HEK293 (cell line): ENCODE measurements at regions not wholly inside any gene's neighbourhood (a gene's known extent, or its start where the extent isn't known, plus 50 kb on each side); places are given as distances from the start of the nearest gene placed in this dataset.

Source experiments
- KLF9 ChIP-seq: fragments of 450-650 bp; formaldehyde crosslinking; IDR thresholded peaks from 2 replicates; pipeline ENCODE4 v1.5.1; 2016; ENCODE audit warnings: missing biosample characterization, missing genetic modification characterization, low read depth
- ZEB2 ChIP-seq: fragments of 450-650 bp; formaldehyde crosslinking; IDR thresholded peaks from 2 replicates; pipeline ENCODE4 v1.5.1; 2016; ENCODE audit warnings: missing biosample characterization, missing genetic modification characterization
- ZNF133 ChIP-seq: fragments of 450-650 bp; formaldehyde crosslinking; IDR thresholded peaks from 2 replicates; pipeline ENCODE4 v1.5.1; 2016; ENCODE audit warnings: missing biosample characterization, missing genetic modification characterization
- ZSCAN16 ChIP-seq: fragments of 450-650 bp; formaldehyde crosslinking; IDR thresholded peaks from 2 replicates; pipeline ENCODE4 v1.5.1; 2016; ENCODE audit warnings: missing biosample characterization, missing genetic modification characterization
- TF ChIP-seq, protein P1 (sequence below): fragments of 450-650 bp; formaldehyde crosslinking; IDR thresholded peaks from 2 replicates; pipeline ENCODE4 v1.5.1; 2016; ENCODE audit warnings: missing biosample characterization, missing genetic modification characterization

DNA sequence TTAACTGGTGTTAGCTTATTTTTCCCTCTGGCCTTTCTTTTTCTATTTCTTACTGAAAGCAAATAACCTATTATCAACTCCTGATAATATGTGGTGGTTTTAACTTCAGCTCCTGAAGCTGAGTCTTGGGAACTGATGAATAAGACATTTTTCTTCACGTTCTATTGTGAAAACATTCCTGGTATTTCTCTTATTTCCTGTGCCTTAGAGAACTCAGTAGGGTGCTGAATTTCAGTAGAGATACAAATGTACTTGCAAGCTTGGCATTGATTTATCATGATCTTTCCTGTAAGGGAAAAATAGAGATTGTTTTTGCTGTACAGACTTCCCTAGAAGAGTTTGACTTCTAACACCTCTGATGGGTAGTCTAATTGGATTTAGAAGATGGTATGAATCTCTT lies 52.8 kb upstream of the DCC start:
- TF ChIP-seq ZEB2 (tag by site-specific recombination) (no peak), ZSCAN16 (tag by site-specific recombination) (no peak), ZNF133 (tag by site-specific recombination) (no peak), KLF9 (tag by site-specific recombination) (no peak)
- TF ChIP-seq, protein P1, sequence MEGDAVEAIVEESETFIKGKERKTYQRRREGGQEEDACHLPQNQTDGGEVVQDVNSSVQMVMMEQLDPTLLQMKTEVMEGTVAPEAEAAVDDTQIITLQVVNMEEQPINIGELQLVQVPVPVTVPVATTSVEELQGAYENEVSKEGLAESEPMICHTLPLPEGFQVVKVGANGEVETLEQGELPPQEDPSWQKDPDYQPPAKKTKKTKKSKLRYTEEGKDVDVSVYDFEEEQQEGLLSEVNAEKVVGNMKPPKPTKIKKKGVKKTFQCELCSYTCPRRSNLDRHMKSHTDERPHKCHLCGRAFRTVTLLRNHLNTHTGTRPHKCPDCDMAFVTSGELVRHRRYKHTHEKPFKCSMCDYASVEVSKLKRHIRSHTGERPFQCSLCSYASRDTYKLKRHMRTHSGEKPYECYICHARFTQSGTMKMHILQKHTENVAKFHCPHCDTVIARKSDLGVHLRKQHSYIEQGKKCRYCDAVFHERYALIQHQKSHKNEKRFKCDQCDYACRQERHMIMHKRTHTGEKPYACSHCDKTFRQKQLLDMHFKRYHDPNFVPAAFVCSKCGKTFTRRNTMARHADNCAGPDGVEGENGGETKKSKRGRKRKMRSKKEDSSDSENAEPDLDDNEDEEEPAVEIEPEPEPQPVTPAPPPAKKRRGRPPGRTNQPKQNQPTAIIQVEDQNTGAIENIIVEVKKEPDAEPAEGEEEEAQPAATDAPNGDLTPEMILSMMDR, result no peak
